GM21367 (cell line): ENCODE measurements at regions not wholly inside any gene's neighbourhood (a gene's known extent, or its start where the extent isn't known, plus 50 kb on each side); places are given as distances from the start of the nearest gene placed in this dataset.
"Not testable (repeated sequence)": the region's sequence is repeated elsewhere in the genome, so short reads cannot be mapped to it uniquely, and the experiment has no call there.

Experiments
- ATAC-seq: cut with Tn5 transposase; IDR thresholded peaks from one replicate; pipeline ENCODE4 v1.9.1; 2021; ENCODE audit not compliant: unreplicated experiment

DNA sequence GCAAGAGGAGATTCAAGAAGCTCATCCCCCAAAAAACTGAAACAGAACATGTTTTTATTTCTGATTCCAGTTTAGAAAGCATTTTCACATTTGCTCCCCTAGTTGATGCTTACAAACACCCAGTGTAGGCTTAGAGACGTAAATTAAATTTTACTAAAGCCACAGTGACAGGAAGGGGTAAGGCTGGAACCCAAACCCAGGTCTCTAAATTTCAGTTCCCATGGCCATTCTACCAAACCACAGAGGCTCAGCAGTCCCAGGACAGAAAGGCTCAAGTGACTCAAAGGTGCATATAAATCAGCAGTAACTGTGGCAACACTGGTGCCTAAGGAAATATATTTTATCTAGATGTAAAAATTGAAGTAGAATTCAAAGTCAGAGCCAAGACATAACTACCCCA is 128.7 kb downstream of the CEP120 start:
- ATAC-seq: peak; percentile 90

DNA sequence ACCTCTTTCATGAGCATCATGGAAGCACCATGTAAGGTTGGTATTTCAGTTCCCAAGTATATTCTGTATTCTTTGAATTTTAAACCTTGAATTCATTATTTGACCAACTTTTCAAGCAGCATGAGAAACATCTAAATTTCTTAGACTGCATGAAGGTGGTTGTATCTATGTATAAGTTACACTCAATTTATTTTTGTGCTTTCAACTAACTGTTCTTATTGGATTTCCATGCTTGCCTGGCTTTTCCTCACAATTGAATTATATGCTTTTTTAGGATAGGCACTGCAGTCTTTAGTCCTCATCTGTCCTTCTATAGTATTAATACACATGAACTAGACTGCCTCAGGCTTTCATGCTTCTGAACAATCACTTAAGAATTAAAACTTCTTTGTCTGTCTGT is 134.0 kb downstream of the CEP120 start:
- ATAC-seq: no peak

DNA sequence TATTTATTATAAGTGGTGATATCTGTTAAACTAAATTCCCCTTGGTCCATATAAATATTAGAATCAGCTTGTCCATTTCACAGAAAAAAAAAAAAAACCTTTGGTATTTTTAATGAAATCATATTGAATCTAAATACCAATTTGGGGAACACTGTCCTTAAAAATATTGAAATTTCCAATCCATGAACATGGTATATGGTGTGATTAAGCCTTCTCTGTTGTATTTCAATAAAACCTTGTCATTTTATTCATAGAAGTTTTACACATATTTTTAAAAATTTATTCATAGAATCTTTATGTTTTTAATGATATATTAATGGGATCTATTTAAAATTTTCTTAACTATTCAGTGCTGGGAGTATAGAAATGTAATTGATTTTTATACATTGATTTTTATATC is 135.3 kb downstream of the CEP120 start:
- no peak for ATAC-seq

DNA sequence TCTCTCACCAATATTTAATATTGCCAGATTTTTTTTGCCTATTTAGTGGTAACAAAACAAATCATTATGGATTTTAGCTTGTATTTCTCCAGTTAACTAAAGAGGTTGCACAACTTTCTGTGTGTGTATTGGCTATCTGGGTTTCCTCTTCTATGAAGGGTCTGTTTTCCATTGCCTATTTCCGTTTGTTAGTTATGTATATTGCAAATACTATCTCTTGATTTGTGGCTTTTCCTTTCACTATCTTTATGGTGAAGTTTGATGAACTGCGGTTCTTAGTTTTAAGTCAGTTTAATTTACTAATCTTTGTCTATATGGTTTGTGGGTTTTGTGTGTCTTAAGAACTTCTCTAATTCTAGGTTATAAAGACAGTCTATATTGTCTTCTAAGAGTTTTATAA is 136.3 kb downstream of the CEP120 start:
- ATAC-seq: no peak

DNA sequence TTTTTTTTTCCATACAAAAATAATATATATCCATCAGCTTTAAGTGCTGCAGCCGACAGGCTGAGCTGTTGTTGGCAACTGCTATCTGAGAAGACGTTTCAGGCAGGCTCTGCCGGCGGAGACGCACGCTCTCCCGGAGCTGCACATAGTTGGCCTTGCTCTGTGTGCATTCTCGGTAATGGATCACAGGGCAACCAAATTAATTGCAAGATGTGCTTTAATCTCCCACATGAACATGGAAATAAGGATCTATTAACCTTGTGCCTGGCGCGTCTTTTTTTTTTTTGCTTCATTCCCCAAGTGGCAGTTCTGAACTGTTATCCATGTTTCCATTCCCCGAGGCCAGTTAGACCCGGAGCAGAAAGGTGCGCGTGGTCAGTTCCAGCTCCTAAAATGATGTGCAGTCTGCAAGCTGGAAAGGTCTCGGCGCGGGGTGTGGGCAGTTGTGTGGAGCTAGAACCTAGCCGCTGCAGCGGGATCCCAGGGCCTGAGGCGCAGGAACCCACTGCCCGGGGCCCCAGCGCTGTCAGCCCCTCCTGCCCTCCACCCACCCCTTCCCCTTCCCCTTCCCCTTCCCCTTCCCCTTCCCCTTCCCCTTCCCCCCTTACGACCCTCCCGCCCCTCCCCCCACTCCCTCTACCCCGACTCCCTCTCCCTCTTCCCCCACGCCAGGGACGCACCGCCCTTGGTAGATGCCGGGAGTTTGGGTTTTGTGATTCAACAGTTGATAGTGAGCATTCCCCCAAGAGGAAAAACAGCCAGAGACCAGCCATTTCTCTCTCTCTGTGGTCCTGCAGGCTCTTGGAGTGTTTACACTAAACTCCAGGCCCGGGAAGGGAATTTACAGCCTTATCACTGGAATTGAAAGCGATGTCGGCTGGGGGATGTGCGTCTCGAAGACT is 137.8 kb downstream of the CEP120 start:
- ATAC-seq: no peak

DNA sequence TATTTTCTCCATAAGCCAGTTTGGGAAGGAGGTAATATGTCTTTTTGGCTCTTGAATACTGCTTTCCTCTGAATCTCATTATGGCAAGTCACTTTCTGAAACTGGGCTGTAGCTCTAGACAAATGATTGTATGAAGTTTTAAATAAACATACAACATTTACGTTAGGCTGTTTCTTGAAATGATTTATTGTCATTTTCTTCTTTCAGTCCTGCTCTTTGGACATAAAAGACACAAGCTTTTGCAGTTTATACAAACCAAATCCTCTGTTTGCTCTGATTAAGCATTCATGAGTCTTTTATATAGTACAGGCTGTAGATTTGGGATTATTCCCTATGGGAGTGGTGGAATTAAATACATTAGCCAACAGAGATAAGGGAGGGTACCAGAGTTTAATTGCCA is 139.7 kb downstream of the CEP120 start:
- ATAC-seq: no peak

DNA sequence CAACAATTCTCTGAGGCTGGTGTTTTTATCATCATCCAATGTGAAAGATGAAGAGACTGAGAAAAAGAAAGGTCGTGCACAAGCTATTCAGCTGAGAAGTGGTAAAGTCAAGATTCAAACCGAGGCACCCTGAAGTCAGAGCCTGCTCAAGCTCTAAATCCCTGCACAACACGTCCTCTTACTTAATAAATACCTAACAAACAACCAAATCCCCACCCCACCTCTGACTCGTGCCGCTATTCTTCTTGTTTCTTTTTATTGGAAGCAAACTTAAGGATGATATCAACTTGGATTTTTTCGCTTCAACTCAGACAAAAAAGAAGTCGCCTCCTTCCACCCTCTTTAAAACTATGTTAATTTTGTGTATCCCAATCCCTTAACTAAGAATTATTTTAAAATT is 140.2 kb downstream of the CEP120 start:
- ATAC-seq: no peak

DNA sequence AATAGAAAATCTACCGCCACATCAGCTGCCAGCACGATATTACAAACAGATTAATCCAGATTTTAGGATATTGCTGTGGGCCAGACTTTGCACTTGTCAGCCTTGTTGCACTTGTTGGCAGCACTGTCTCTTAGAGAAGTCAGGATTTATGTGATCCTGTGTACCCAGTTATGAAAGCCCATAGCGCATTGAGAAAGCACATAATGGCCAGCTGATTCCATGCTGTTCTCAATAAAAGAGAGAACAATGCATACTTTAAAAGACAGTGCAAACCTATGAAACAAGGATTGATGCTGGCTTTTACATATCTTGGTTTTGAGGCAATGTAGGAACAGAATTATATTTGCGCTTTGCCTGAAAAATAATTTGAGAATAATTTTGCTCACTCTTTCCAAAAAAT is 140.8 kb downstream of the CEP120 start:
- ATAC-seq: no peak

DNA sequence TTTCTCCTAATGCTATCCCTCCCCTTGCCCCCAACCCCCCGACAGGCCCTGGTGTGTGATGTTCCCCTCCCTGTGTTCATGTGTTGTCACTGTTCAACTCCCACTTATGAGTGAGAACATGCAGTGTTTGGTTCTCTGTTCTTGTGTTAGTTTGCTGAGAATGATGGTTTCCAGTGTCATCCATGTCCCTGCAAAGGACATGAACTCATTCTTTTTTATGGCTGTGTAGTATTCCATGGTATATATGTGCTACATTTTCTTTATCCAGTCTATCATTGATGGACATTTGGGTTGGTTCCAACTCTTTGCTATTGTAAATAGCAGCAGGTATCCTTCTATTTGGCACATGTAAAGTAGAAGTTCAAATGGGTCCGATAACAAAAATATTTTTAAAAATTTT is 142.3 kb downstream of the CEP120 start:
- ATAC-seq: not testable (repeated sequence)

DNA sequence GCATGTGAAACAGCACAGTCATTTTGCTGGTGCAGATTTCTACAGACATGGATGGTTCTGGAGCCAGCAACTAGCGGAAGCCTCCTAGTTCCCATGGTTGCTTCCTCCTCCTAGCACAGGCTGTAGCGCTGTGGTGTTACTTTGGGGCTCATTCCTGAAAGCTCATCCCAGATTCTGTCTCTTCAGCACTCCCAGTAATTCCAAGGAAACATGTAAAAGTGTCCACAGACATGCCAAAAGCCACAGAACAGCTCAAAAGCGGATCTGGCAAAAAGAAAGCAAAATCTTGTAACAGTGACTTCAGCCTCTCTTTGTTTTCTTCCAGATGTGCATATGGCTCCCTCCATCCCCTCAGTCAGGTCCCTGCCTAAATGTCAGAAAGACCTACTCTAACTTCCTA is 144.1 kb downstream of the CEP120 start:
- ATAC-seq: no peak

DNA sequence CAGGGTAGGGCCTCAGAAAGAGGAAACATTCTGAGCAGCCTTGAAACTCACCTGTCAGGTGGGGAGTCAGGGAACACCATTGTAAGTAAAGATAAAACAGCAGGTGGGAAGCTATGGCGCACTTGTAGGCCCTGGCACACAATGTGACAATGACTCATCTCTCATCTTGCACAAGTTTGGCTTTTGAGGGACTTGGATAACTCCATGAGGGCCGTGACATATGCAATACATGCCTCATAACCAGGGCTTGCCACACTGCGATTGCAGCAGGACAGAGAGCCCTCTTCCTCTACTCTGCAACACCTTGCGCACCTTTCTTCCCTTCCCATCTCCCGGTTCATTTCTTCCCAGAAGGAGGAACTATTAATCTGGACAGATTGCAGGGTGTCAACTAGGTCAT is 144.9 kb downstream of the CEP120 start:
- no peak for ATAC-seq

DNA sequence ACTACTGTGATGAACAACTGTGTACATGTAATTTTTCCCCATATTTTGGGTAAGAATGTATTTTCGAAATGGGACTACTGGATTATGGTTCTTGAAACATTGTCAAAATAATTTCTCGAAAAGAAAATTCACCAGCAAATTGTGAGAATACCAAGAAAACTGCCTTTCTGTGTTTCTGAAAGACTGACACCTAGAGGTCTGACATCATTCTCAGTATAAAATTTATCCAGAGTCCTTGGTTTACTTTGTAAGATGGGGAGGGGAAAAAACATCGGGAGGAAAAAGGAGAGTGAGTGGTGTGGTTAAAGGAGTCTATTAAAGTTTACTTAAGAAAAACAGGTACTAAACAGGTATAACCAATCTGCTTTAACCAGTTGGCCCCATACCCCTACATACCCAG is 149.2 kb downstream of the CEP120 start:
- ATAC-seq: no peak

DNA sequence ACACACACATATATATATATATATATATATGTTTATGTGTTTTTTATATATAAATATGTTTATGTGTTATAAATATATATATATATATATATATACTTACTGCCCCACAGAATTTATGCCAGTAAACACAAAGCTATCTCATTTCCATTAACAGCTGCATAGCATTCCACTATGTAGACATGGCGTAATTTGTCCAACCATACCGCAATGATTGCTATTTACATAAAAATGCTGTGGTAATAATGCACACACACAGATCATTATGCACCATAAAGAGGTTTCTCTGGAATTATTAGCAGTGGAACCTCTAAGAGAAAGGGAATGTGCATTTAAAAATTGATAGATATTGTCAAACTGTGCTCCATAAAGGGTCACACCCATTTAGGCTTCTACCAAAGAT is 150.1 kb downstream of the CEP120 start:
- no peak for ATAC-seq

DNA sequence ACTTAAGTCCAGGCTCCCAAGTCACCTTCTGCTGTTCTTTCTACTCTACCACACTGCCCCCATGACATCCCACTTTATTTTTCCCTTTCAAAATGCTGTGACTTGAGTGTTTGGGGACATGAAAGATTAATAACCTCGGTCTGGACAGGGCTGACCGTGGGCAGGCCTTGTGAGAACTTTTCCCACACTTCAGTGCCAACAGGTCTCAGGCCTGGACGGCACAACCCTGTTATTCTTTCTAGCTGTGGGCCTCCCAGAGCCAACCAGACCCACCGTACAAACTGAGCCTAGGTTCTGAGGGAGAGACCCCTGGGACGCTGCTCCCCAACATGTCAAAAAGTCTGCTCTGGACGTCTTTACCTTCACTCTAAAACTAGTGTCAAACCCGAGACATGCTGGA is 153.4 kb downstream of the CEP120 start:
- ATAC-seq: no peak

DNA sequence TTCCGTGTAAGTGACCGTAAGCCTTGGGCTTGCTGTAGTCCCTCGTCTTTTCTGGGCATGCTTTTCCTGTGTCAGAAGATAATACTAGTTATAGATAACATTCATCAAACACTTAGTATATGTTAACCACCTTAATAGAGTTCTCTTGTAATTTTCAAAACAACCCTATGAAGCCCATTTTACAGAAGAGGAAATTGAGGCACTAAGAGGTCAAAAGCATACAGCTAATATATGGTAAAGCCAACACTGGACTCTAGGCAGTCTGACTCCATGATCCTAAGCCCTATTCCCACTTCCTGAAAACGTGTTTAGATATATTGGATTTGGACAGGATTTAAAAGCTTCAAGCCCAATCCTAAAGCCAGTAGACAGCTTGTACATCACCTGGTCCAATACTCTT is 153.8 kb downstream of the CEP120 start:
- no peak for ATAC-seq

DNA sequence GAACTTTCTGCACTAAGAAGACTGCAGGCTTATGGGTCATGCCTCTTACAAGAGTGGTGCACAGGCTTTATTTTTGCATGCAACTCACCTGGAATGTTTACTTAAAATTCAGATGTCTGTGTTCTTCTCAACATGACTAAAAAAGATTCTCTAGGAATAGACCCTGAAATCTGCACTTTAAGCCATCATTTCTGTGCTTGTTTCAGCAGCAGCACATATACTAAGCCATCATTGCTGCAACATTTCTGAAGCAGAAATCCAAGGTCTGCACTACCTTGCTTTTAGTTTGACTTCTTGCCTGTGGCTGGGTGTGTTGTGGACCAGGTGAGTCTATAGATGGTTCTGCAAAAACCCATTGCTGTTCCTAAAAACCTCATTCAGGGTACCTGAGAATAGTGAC is 156.8 kb downstream of the CEP120 start:
- ATAC-seq: no peak

DNA sequence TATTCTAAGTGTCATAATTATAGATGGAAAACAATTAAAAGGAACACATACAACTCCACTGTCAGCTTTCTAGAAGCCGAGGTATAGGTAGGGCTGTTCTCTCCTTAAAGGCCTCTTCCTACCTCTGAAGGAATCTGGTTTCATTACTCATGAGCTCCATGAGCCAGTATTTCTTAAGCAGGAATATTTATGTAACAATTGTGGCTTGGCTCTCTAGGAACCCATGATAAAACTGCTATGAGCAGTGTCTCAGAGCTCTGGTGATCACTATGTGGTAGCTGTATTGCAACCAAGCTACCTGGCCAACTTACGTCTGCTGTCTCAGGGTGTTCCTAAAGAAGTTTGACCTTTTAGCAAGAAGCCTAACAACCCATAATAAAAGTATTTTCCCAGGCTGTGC is 157.7 kb downstream of the CEP120 start:
- ATAC-seq: no peak

DNA sequence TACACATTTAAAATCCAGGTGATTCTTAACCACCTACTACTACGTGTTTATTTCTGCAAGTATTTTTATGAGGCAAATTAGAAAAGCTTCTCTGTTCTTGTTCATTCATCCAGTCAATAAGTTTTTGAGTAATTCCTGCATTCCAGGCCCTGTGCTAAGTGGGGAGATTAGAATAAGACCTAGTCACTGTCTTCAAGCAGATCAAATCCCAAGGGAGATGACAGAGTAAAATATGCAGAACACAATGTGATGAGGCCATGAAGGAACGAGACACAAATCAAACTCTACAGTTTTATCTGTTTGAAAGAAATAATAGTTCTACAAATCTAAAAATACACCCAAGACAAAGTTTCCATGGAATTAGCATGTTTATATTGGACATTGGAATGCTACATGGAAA is 158.8 kb downstream of the CEP120 start:
- no peak for ATAC-seq

DNA sequence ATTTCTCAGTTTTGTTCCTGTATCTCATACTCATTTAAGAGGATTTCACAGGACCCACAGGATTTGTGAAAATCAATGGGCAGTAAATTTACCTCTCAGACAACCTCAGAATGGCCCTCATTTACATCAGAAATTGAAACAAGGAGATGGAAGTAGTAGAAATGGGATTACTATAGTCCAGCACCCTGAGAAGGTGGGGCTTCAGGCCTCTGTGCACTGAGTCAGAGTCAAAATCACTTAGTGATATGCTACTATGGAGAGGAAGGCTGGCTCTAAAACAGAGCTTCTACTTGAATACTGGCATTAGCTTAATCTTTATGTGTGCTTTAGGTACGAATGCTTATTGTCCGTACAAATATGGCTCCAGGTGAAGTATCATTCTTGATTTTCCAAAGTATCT is 159.3 kb downstream of the CEP120 start:
- no peak for ATAC-seq

DNA sequence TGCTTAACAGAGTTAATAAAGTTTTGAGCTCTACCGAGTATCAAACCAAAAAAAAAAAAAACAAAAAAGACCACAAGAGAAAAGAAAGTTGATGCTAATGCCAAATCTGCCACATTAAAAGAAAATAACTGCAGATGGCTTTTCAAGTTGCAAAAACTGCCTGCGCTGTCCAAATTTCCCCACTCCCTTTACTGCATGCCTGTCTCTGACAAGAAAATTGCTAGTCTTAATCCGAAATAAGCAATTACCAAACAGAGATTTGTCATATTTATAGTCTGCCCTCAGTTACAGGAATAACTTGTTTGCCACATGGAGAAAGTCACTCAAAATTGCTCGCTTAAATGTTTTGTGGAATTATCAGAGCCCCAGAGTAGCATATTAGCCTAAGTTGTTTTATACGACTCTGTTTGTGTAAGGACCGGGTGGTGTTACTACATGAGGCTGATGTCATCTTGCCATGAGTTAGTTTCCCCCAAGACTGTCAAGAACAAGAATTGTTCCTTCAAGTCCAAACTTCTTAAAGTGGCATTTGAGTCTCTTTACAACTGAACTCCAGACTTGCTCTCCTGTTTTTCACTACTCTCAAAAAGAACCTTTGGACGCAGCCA is 160.9 kb downstream of the CEP120 start:
- no peak for ATAC-seq

DNA sequence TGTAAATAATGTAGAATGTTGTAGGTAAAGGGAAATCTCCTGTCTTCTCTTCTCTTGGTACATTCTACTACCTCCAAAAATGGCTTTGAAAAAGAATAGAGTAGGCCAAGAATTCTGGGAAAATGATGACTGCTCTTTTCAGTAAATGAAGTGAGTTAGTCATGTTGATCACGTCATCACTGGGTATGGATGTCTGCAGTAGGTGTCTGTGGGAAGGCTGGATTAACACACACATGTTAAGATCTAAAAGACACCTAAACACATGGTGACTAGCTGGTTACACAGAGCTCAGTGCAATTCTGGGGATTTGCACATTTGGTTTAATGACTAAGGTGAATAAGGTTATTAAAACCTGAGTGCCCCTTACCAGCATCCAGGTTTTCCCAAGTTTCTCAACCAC is 161.5 kb downstream of the CEP120 start:
- ATAC-seq: no peak

DNA sequence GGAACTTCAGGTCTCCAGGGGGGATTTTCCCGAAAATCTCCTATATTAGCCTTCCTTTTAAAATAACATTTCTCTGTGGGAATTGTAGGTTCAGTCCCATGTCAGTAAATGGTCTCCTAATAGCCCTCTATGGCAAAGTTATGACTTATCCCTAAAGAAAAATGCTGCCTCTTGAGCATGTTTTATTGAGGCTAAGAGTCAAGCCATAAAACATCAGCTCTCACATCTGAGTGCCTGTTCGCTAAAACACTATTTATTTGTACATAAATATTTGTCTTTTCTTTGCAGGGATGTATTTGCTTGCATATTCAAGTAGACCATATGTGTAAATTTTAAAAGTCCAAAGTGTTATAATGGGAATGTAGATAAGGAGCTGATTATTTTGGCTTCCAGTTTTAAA is 160.4 kb downstream of the PRDM6 start:
- ATAC-seq: no peak

DNA sequence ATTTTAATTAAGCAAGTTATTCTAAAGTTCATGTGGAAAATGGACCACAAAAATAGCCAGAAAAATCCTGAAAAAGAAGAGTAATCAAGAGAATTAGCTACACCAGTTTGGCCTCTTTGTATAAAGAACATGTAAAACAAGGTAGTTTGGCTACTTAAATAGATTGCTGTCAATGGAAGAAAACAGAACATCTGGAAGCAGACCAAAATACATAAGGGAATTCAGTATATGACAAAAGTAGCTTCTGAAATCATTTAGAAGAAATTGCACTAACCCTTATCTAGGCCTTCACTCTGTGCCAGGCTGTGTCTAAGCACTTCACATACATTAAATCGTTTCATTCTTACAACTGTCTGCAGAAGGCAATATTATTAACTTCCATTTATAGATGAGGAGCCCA is 156.6 kb downstream of the PRDM6 start:
- ATAC-seq: no peak
